Fibroblast of lung (primary cell): ENCODE measurements at regions not wholly inside any gene's neighbourhood (a gene's known extent, or its start where the extent isn't known, plus 50 kb on each side); places are given as distances from the start of the nearest gene placed in this dataset.

ENCODE experiments used
- DNase-seq, 2 donors: peaks; one replicate each; pipeline versions ENCODE4 v3.0.0 to v3.0.0-alpha.2; 2010; ENCODE audit warnings: low read depth in 2 of 2
- H2AFZ ChIP-seq: 2 replicates; pipeline ENCODE4 v1.5.1; 2012; ENCODE audit warnings: low read length, control low read depth, inconsistent platforms
- H3K27ac ChIP-seq: 2 replicates; pipeline ENCODE4 v1.5.1; 2011; ENCODE audit warnings: low read length, control low read depth; ENCODE audit not compliant: insufficient read depth
- H3K27me3 ChIP-seq: 2 replicates; pipeline ENCODE4 v1.5.1; 2011; ENCODE audit warnings: mild to moderate bottlenecking, low read length; ENCODE audit not compliant: control insufficient read depth, insufficient read depth
- H3K36me3 ChIP-seq: 2 replicates; pipeline ENCODE4 v1.5.1; 2011; ENCODE audit warnings: low read length; ENCODE audit not compliant: control insufficient read depth, insufficient read depth
- H3K4me1 ChIP-seq: 2 replicates; pipeline ENCODE4 v1.5.1; 2011; ENCODE audit warnings: low read length; ENCODE audit not compliant: control insufficient read depth, insufficient read depth; ENCODE audit errors: extremely low read depth
- H3K4me2 ChIP-seq: 2 replicates; pipeline ENCODE4 v1.5.1; 2011; ENCODE audit warnings: low read length, control low read depth; ENCODE audit not compliant: insufficient read depth; ENCODE audit errors: extremely low read depth
- H3K4me3 ChIP-seq, 4 experiments: fragments of 200-600 bp in 1 of 4; sonication (generic) in 1 of 4; replicated peaks in 1 of 4; 2 replicates each; pipeline ENCODE4 v1.5.1; 2011 to 2016; ENCODE audit warnings: low read length in 4 of 4, low read depth in 3 of 4, mild to moderate bottlenecking in 3 of 4, control low read depth in 2 of 4, inconsistent platforms in 1 of 4, mixed read lengths in 1 of 4; ENCODE audit not compliant: insufficient read depth in 1 of 4; ENCODE audit errors: control extremely low read depth in 1 of 4
- H3K79me2 ChIP-seq: 2 replicates; pipeline ENCODE4 v1.5.1; 2012; ENCODE audit warnings: mild to moderate bottlenecking, low read length, inconsistent platforms; ENCODE audit not compliant: control insufficient read depth, insufficient read depth
- H3K9ac ChIP-seq: 2 replicates; pipeline ENCODE4 v1.5.1; 2011; ENCODE audit warnings: mild to moderate bottlenecking, low read length, control low read depth; ENCODE audit not compliant: insufficient read depth
- H3K9me3 ChIP-seq: 2 replicates; pipeline ENCODE4 v1.5.1; 2012; ENCODE audit warnings: low read depth, low read length; ENCODE audit not compliant: control insufficient read depth, insufficient read depth
- H4K20me1 ChIP-seq: 2 replicates; pipeline ENCODE4 v1.5.1; 2011; ENCODE audit warnings: low read length; ENCODE audit not compliant: control insufficient read depth, insufficient read depth; ENCODE audit errors: extremely low read depth
- CTCF ChIP-seq, 2 donors: IDR thresholded peaks in 1 of 2; conservative IDR thresholded peaks in 1 of 2; 1 replicate in 1 of 2; 2 replicates in 1 of 2; pipeline ENCODE4 v1.5.1; 2011 to 2012; ENCODE audit warnings: low read length in 2 of 2, control low read depth in 1 of 2, inconsistent platforms in 1 of 2, low read depth in 1 of 2, mild to moderate bottlenecking in 1 of 2
- EZH2 ChIP-seq: IDR thresholded peaks from 2 replicates; pipeline ENCODE4 v1.5.1; 2012; ENCODE audit warnings: low read length, control low read depth, mild to moderate bottlenecking; ENCODE audit errors: missing control alignments

DNA sequence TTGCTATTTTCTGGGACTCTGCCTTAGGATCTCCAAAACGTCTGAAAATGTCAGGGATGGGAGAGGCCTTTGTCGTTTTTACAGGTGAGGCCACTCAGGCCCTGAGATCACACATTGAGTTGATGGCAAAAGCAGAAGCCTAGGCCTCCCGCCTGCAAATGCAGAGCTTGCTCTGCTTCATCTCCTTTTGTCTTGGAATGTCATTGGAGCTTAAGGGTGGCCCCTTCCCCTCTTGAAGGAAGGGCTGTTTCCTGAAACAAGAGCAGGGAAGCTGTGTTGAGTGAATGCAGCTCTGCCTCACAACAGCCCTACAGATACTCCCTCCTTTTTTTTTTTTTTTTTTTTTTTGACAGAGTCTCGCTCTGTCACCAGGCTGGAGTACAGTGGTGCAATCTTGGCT lies 123.5 kb downstream of the GLI2 start:
- Histone ChIP-seq H3K4me2 (no peak overlapping the region), H3K27me3 (no peaks in the 10 kb centered on the region), H3K4me3 (no peak overlapping the region), H3K27ac (no peak overlapping the region), H3K36me3 (no peaks in the 10 kb centered on the region), H3K9ac (no peak overlapping the region), H2AFZ (no peak overlapping the region), H3K4me1 (peaks cover 9% of the 10 kb centered on the region), H4K20me1 (no peaks in the 10 kb centered on the region), H3K9me3 (no peaks in the 10 kb centered on the region), H3K79me2 (no peaks in the 10 kb centered on the region)
- TF ChIP-seq CTCF (conservative IDR thresholded peaks at IDR 0.05 in 1 of 2, IDR thresholded peaks at IDR 0.05 in 1 of 2; ENCODE audit: low read depth in 1 of 2, low read length in 2 of 2) (no peak), EZH2 (no peak)
- DNase-seq, result no peak

DNA sequence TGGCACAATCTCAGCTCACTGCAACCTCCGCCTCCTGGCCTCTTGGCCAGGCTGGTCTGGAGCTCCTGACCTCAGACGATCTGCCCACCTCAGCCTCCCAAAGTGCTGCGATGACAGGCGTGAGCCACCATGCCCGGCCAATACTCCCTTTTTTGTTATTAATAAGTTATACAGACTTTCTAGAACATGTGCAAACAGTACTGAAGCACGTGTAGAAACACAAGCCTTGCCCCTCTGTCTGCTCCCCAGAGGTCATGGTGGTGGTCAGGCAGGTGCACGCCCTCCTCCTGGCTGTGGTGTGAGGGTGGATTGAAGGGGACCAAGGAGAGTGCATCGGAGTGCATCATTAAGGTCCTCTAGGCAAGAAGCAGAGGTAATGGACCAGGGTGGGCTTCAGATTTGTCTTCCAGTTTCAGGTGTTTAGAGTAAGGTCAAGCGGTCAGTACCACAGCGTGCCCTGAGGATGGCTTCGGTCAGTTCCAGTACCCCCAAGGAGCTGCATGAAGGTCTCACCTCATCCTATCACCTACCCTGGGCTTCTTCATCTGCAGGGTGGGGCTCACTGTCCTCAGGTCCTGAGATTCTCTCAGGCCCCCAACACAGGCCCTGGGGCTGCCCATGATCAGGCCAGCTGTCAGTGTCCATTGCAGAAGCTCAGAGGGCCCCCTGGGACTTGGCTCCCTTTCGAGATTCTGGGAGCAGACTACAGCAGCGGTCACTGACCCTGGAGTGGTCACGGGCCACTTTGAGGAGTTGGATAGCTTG lies 124.3 kb downstream of the GLI2 start:
- Histone ChIP-seq H3K27ac (no peak overlapping the region), H4K20me1 (no peaks in the 10 kb centered on the region), H3K4me2 (no peak overlapping the region), H3K36me3 (no peaks in the 10 kb centered on the region), H3K9ac (no peak overlapping the region), H2AFZ (no peak overlapping the region), H3K4me1 (peaks cover 9% of the 10 kb centered on the region), H3K27me3 (no peaks in the 10 kb centered on the region), H3K79me2 (no peaks in the 10 kb centered on the region), H3K9me3 (no peaks in the 10 kb centered on the region), H3K4me3 (no peak overlapping the region)
- no peak for DNase-seq
- TF ChIP-seq EZH2, result no peak
- TF ChIP-seq CTCF (conservative IDR thresholded peaks at IDR 0.05 in 1 of 2, IDR thresholded peaks at IDR 0.05 in 1 of 2; ENCODE audit: low read depth in 1 of 2, low read length in 2 of 2), result no peak

GRCh38 chr2:120860579-120860922 lies 124.9 kb downstream of the GLI2 start:
- no peaks in the 10 kb centered on the region for H3K36me3 ChIP-seq
- H3K4me3 ChIP-seq, result no peak overlapping the region
- H3K27me3 ChIP-seq, result no peaks in the 10 kb centered on the region
- no peak for DNase-seq
- H3K79me2 ChIP-seq, result peaks cover 4% of the 10 kb centered on the region
- H4K20me1 ChIP-seq, result no peaks in the 10 kb centered on the region
- H3K27ac ChIP-seq, result no peak overlapping the region
- H3K9me3 ChIP-seq, result no peaks in the 10 kb centered on the region
- TF ChIP-seq EZH2, result no peak
- no peak for TF ChIP-seq CTCF (conservative IDR thresholded peaks at IDR 0.05 in 1 of 2, IDR thresholded peaks at IDR 0.05 in 1 of 2; ENCODE audit: low read depth in 1 of 2, low read length in 2 of 2)
- H3K4me2 ChIP-seq, result no peak overlapping the region
- H3K9ac ChIP-seq, result no peak overlapping the region
- no peak overlapping the region for H2AFZ ChIP-seq
- H3K4me1 ChIP-seq, result peaks cover 9% of the 10 kb centered on the region
